ENCODE measurements at regions not wholly inside any gene's neighbourhood (a gene's known extent, or its start where the extent isn't known, plus 50 kb on each side); places are given as distances from the start of the nearest gene placed in this dataset.
A peak's percentile ranks its signal among the peaks of the same experiment; 100 is the strongest.

GRCh38 chr12:127280393-127281275, 986.3 kb upstream of the TMEM132C start (continued):
- no peak for TF ChIP-seq CHD7 (IDR thresholded peaks at IDR 0.05; ENCODE audit: insufficient replicate concordance, low read length)
- TF ChIP-seq EGR1 (IDR thresholded peaks at IDR 0.05; ENCODE audit: borderline replicate concordance, low read depth, low read length), result no peak
- TF ChIP-seq RFX5 (IDR thresholded peaks at IDR 0.05; ENCODE audit: borderline replicate concordance, low read depth, low read length), result no peak
- peak; percentile 33 for TF ChIP-seq ASH2L (IDR thresholded peaks at IDR 0.05; ENCODE audit: low read length)
- no peak for TF ChIP-seq POLR2AphosphoS5 (IDR thresholded peaks at IDR 0.05; ENCODE audit: low read depth, low read length)
- peak; percentile 60; the same call in 1 of the 2 replicates for TF ChIP-seq CREB1 (IDR thresholded peaks at IDR 0.05)
- no peak for TF ChIP-seq SP1 (IDR thresholded peaks at IDR 0.05; ENCODE audit: low read depth, low read length)
- no peak for TF ChIP-seq CEBPB (IDR thresholded peaks at IDR 0.05; ENCODE audit: low read depth, low read length)
- no peak for TF ChIP-seq SP2 (IDR thresholded peaks at IDR 0.05; ENCODE audit: low read length)
- TF ChIP-seq CHD2 (IDR thresholded peaks at IDR 0.05; ENCODE audit: low read length), result no peak
- no peak for TF ChIP-seq BACH1 (IDR thresholded peaks at IDR 0.05; ENCODE audit: low read length)
- no peak for TF ChIP-seq SP4 (IDR thresholded peaks at IDR 0.05; ENCODE audit: low read length)
